Endothelial cell of umbilical vein (primary cell): ENCODE measurements at regions not wholly inside any gene's neighbourhood (a gene's known extent, or its start where the extent isn't known, plus 50 kb on each side); places are given as distances from the start of the nearest gene placed in this dataset.

Experiments used
- BruUV-seq: library from RNA; stranded (reverse); fragments of 400-500 nt; replicated peaks from 2 replicates; lab custom pipeline; 2021; lab: Mats Ljungman, UMichigan
- CTCF ChIA-PET: fragments of 300-600, 350-600 bp; sonication (Branson Sonifier 250); formaldehyde crosslinking; loops from one replicate; lab custom pipeline; 2021; ENCODE audit warnings: antibody characterized with exemption, inconsistent platforms; lab: Charles Lee
- POLR2A ChIA-PET: fragments of 300-600, 350-600 bp; sonication (Branson Sonifier 250); formaldehyde crosslinking; loops from one replicate; lab custom pipeline; 2021; ENCODE audit warnings: antibody characterized with exemption, inconsistent platforms; lab: Charles Lee
- DNase-seq: peaks from one replicate; pipeline ENCODE4 v3.0.0-alpha.2; 2011; ENCODE audit warnings: low read depth, low spot score
- FAIRE-seq: peaks from 2 replicates; lab custom pipeline; 2011; peaks lifted over from hg19 to GRCh38; lab: Jason Lieb, UNC
- H2AFZ ChIP-seq: 2 replicates; pipeline ENCODE4 v1.6.0; 2012; ENCODE audit warnings: low read depth, low read length, control low read depth, inconsistent platforms
- H3K27ac ChIP-seq: 2 replicates; pipeline ENCODE4 v1.5.1; 2011; ENCODE audit warnings: low read depth, mild to moderate bottlenecking, control low read depth, low read length, moderate library complexity; ENCODE audit not compliant: insufficient read depth
- H3K27me3 ChIP-seq, 2 experiments: 2 replicates each; pipeline versions ENCODE4 v1.6.0 to v1.6.1; 2011; ENCODE audit warnings: low read length in 2 of 2, mixed read lengths in 1 of 2; ENCODE audit not compliant: control insufficient read depth in 2 of 2, insufficient read depth in 2 of 2
- H3K36me3 ChIP-seq, 2 experiments: 2 replicates in 1 of 2; 3 replicates in 1 of 2; pipeline ENCODE4 v1.5.1; 2011; ENCODE audit warnings: low read length in 2 of 2, mild to moderate bottlenecking in 1 of 2, moderate library complexity in 1 of 2; ENCODE audit not compliant: control insufficient read depth in 2 of 2, insufficient read depth in 2 of 2; ENCODE audit errors: extremely low read depth in 1 of 2
- H3K4me1 ChIP-seq: 3 replicates; pipeline ENCODE4 v1.5.1; 2011; ENCODE audit warnings: mild to moderate bottlenecking, low read length; ENCODE audit not compliant: control insufficient read depth, insufficient read depth; ENCODE audit errors: extremely low read depth
- H3K4me2 ChIP-seq: 2 replicates; pipeline ENCODE4 v1.6.1; 2011; ENCODE audit warnings: low read length, control low read depth, mixed read lengths; ENCODE audit not compliant: insufficient read depth
- H3K4me3 ChIP-seq, 3 experiments: fragments of 200-600 bp in 1 of 3; sonication (generic), shearing (Covaris generic) in 1 of 3; replicated peaks in 1 of 3; 2 replicates each; pipeline ENCODE4 v1.5.1; 2011 to 2016; ENCODE audit warnings: control low read depth in 3 of 3, low read length in 3 of 3, mild to moderate bottlenecking in 2 of 3, inconsistent platforms in 1 of 3, low read depth in 1 of 3, moderate library complexity in 1 of 3; ENCODE audit not compliant: insufficient read depth in 1 of 3
- H3K79me2 ChIP-seq: 2 replicates; pipeline ENCODE4 v1.6.0; 2012; ENCODE audit warnings: low read length, inconsistent platforms; ENCODE audit not compliant: control insufficient read depth, insufficient read depth
- H3K9ac ChIP-seq: replicated peaks from 2 replicates; pipeline ENCODE3; 2011; ENCODE audit warnings: low read length, control low read depth; ENCODE audit not compliant: insufficient read depth; ENCODE audit errors: extremely low read depth
- H3K9me1 ChIP-seq: replicated peaks from 3 replicates; pipeline ENCODE4 v1.6.0; 2011; ENCODE audit warnings: mild to moderate bottlenecking, low read length; ENCODE audit not compliant: control insufficient read depth, insufficient read depth; ENCODE audit errors: extremely low read depth
- H3K9me3 ChIP-seq: replicated peaks from 2 replicates; pipeline ENCODE4 v1.5.1; 2012; ENCODE audit warnings: low read length, inconsistent platforms; ENCODE audit not compliant: control insufficient read depth, insufficient read depth
- H4K20me1 ChIP-seq: replicated peaks from 2 replicates; pipeline ENCODE3; 2011; ENCODE audit warnings: mild to moderate bottlenecking, low read length; ENCODE audit not compliant: control insufficient read depth, insufficient read depth; ENCODE audit errors: extremely low read depth
- EZH2 ChIP-seq: IDR thresholded peaks from 2 replicates; pipeline ENCODE4 v1.6.1; 2012; ENCODE audit warnings: borderline replicate concordance, low read depth, mild to moderate bottlenecking, moderate library complexity, low read length, inconsistent platforms; ENCODE audit not compliant: severe bottlenecking
- FOS ChIP-seq: IDR thresholded peaks from 2 replicates; pipeline ENCODE4 v1.6.1; 2011; ENCODE audit warnings: mild to moderate bottlenecking, low read length, moderate library complexity, borderline replicate concordance; ENCODE audit not compliant: insufficient read depth
- GATA2 ChIP-seq: IDR thresholded peaks from 2 replicates; pipeline ENCODE4 v1.7.0; 2011; ENCODE audit warnings: low read depth, mild to moderate bottlenecking, moderate library complexity, mixed read lengths, low read length; ENCODE audit not compliant: insufficient read length, insufficient read depth
- JUN ChIP-seq: IDR thresholded peaks from 2 replicates; pipeline ENCODE4 v1.6.1; 2011; ENCODE audit warnings: borderline replicate concordance, low read depth; ENCODE audit not compliant: insufficient read length, insufficient read depth
- MAX ChIP-seq: IDR thresholded peaks from 2 replicates; pipeline ENCODE4 v1.6.1; 2011; ENCODE audit not compliant: insufficient read depth, insufficient read length
- MYC ChIP-seq: IDR thresholded peaks from one replicate; pipeline ENCODE4 v1.6.1; 2011; ENCODE audit warnings: mild to moderate bottlenecking, low read depth, low read length
- POLR2A ChIP-seq: IDR thresholded peaks from 2 replicates; pipeline ENCODE4 v1.6.1; 2012; ENCODE audit warnings: low read depth, mild to moderate bottlenecking, control low read depth, low read length
- POLR2AphosphoS5 ChIP-seq: IDR thresholded peaks from 2 replicates; pipeline ENCODE4 v1.6.1; 2012; ENCODE audit warnings: low read depth, mild to moderate bottlenecking, control low read depth, low read length, moderate library complexity; ENCODE audit not compliant: insufficient read depth
- dilution Hi-C: fragments of 300-500 bp; cut with MboI; formaldehyde crosslinking; loops from one replicate; pipeline ENCODE4 v1.15.0; 2019; ENCODE audit warnings: low sequenced_read_pairs; ENCODE audit not compliant: extremely low pct_ligation_motif_present
- intact Hi-C: fragments of 100-400 bp; cut with micrococcal nuclease; formaldehyde crosslinking; loops from one replicate; pipeline ENCODE4 v1.10.0; 2022
- TF ChIP-seq, protein P1 (sequence below), 2 donors: IDR thresholded peaks; 1 replicate in 1 of 2; 2 replicates in 1 of 2; pipeline ENCODE4 v1.5.1; 2011; ENCODE audit warnings: low read length in 2 of 2, mild to moderate bottlenecking in 2 of 2, moderate library complexity in 2 of 2, control low read depth in 1 of 2, inconsistent platforms in 1 of 2, low read depth in 1 of 2; ENCODE audit not compliant: insufficient read depth in 1 of 2; ENCODE audit errors: extremely low read depth in 1 of 2

DNA sequence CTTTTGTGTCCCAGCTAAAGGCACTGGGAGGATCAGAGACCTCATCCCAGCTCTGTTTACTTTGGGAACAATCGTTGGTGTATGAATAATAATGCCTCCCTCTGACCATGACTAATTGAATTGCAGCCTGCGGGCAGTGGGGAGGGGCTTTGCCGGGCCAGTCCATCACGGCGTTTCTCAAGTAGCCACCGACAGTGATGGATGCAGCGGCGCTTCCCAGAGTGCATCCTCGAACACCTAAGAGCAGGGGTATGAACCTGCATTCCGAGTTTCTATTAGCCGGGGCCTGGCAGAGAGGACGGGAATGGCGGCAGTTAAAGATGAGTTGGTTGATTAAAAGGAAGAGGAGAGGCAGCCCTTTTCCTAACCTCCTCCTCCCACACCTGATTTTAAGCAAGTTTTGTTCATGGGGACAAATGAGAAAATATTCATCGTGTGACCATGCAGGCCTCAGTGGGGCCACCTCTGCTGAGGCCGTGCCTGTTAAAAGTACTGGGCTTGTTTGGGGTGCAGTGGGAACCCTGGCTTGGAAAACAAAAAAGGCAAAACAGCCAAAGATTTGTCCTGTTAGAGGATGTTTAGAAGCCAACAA is 154.1 kb downstream of the FOXA2 start:
- Histone ChIP-seq H3K9ac (no peak overlapping the region), H3K9me1 (no peaks in the 10 kb centered on the region), H3K4me3 (no peak overlapping the region), H3K4me1 (no peaks in the 10 kb centered on the region), H3K4me2 (no peak overlapping the region), H2AFZ (no peak overlapping the region), H3K9me3 (no peaks in the 10 kb centered on the region), H3K79me2 (no peaks in the 10 kb centered on the region), H3K27ac (no peak overlapping the region), H3K36me3 (no peaks in the 10 kb centered on the region), H4K20me1 (no peaks in the 10 kb centered on the region), H3K27me3 (no peaks in the 10 kb centered on the region)
- CTCF ChIA-PET = no interaction called here
- intact Hi-C loops (no loop called here), dilution Hi-C loops (no loop called here)
- FAIRE-seq (no peak), DNase-seq (no peak)
- no peak for TF ChIP-seq MYC
- BruUV-seq = no TSS peak
- POLR2A ChIA-PET = no interaction called here

GRCh38 chr20:22429175-22430153 is 154.9 kb downstream of the FOXA2 start:
- Histone ChIP-seq H3K9me3 (no peaks in the 10 kb centered on the region), H3K9me1 (no peaks in the 10 kb centered on the region), H3K79me2 (no peaks in the 10 kb centered on the region), H3K36me3 (no peaks in the 10 kb centered on the region), H3K9ac (no peak overlapping the region), H2AFZ (no peak overlapping the region), H3K27me3 (no peaks in the 10 kb centered on the region), H3K4me2 (no peak overlapping the region), H4K20me1 (no peaks in the 10 kb centered on the region), H3K4me1 (no peaks in the 10 kb centered on the region), H3K27ac (no peak overlapping the region), H3K4me3 (no peak overlapping the region)
- dilution Hi-C loops (no loop called here), intact Hi-C loops (no loop called here)
- ChIA-PET POLR2A (no interaction called here), CTCF (interaction anchor here (0.7 kb wide), 1 partner anchor 59 kb away, joined by 3 read pairs; no protein-coding TSS in a partner anchor)
- DNase-seq (no peak), FAIRE-seq (no peak)
- TF ChIP-seq POLR2A (no peak), EZH2 (no peak), FOS (no peak), MAX (no peak), JUN (no peak), POLR2AphosphoS5 (no peak), MYC (no peak), GATA2 (no peak)
- TF ChIP-seq, protein P1, sequence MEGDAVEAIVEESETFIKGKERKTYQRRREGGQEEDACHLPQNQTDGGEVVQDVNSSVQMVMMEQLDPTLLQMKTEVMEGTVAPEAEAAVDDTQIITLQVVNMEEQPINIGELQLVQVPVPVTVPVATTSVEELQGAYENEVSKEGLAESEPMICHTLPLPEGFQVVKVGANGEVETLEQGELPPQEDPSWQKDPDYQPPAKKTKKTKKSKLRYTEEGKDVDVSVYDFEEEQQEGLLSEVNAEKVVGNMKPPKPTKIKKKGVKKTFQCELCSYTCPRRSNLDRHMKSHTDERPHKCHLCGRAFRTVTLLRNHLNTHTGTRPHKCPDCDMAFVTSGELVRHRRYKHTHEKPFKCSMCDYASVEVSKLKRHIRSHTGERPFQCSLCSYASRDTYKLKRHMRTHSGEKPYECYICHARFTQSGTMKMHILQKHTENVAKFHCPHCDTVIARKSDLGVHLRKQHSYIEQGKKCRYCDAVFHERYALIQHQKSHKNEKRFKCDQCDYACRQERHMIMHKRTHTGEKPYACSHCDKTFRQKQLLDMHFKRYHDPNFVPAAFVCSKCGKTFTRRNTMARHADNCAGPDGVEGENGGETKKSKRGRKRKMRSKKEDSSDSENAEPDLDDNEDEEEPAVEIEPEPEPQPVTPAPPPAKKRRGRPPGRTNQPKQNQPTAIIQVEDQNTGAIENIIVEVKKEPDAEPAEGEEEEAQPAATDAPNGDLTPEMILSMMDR (IDR thresholded peaks at IDR 0.05; ENCODE audit: extremely low read depth in 1 of 2, insufficient read depth in 1 of 2, low read depth in 1 of 2, low read length in 2 of 2) = no peak
- no TSS peak for BruUV-seq
